MM.1S (cell line): ENCODE measurements at regions not wholly inside any gene's neighbourhood (a gene's known extent, or its start where the extent isn't known, plus 50 kb on each side); places are given as distances from the start of the nearest gene placed in this dataset.

ENCODE experiments used
- EZH2phosphoT487 ChIP-seq: fragments of 300-600 bp; sonication (generic); IDR thresholded peaks from 2 replicates; pipeline ENCODE4 v1.6.1; 2018; ENCODE audit warnings: antibody characterized with exemption, low read length
- TF ChIP-seq, protein P1 (sequence below): fragments of 300-600 bp; sonication (generic); IDR thresholded peaks from 2 replicates; pipeline ENCODE4 v1.5.1; 2016; ENCODE audit warnings: antibody characterized with exemption, low read length, mixed read lengths

DNA sequence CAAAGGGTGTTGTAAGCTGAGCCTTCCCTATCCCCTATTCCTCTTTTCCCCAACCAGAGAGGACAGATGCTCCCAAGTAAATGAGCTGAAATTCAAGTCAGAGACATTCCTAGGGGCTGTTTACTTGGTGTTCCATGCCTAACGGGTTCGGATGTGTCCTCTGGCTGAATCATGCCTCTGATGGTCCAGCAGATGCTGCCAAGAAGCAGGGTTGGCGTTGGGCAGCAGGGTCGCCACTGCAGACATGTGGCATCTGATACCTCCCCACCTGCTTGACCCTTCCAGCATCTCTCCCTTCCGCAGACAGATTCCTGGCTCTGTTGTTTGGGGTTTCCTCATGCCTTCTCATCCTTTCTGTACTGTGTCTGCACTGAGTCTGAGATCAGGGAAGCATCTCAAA, 108.3 kb downstream of the HNRNPLL start:
- TF ChIP-seq, protein P1, sequence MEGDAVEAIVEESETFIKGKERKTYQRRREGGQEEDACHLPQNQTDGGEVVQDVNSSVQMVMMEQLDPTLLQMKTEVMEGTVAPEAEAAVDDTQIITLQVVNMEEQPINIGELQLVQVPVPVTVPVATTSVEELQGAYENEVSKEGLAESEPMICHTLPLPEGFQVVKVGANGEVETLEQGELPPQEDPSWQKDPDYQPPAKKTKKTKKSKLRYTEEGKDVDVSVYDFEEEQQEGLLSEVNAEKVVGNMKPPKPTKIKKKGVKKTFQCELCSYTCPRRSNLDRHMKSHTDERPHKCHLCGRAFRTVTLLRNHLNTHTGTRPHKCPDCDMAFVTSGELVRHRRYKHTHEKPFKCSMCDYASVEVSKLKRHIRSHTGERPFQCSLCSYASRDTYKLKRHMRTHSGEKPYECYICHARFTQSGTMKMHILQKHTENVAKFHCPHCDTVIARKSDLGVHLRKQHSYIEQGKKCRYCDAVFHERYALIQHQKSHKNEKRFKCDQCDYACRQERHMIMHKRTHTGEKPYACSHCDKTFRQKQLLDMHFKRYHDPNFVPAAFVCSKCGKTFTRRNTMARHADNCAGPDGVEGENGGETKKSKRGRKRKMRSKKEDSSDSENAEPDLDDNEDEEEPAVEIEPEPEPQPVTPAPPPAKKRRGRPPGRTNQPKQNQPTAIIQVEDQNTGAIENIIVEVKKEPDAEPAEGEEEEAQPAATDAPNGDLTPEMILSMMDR: no peak
- no peak for TF ChIP-seq EZH2phosphoT487
